ENCODE measurements at regions not wholly inside any gene's neighbourhood (a gene's known extent, or its start where the extent isn't known, plus 50 kb on each side); places are given as distances from the start of the nearest gene placed in this dataset.

- H3K27ac ChIP-seq: no peak overlapping the region
- H3K9me3 ChIP-seq: no peaks in the 10 kb centered on the region
- no peak for DNase-seq
- no peak overlapping the region for H3K4me3 ChIP-seq
- H3K36me3 ChIP-seq: no peaks in the 10 kb centered on the region
- intact Hi-C loops (cut with DNase I): no loop called here
- TF ChIP-seq CTCF (IDR thresholded peaks at IDR 0.05): no peak
- TF ChIP-seq POLR2A (IDR thresholded peaks at IDR 0.05): no peak
- 85 to 88% methylated on average over 4 of the region's 4 CpGs for WGBS, 2 donors
- no peaks in the 10 kb centered on the region for H3K27me3 ChIP-seq
- no peaks in the 10 kb centered on the region for H3K4me1 ChIP-seq
These were observed 1037.3 kb downstream of the ROBO2 start for GRCh38 chr3:78077178-78077577.

GRCh38 chr3:78077842-78078241 lies 1037.9 kb downstream of the ROBO2 start:
- intact Hi-C loops (cut with DNase I): no loop called here
- WGBS, 2 donors: 79 to 82% methylated on average over 2 of the region's 2 CpGs

DNA sequence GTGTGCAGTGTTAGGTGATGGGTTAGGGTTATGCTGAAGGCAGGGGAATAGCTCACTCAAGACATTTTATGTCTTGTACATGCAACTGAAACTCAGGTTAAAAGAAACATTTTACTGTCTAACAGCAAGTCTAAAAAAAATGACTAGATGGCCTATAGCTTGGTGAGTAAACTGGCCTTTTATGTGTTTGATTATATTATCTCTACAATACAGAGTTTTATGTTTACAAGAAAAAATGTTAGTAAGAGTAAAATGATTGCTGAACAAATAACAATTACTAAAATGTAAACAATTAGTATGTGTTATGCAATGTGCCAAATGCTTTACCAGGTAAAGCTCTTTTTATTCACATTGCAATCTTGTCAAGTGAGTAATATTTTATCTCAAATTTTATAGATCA lies 1039.6 kb downstream of the ROBO2 start:
- Histone ChIP-seq H3K36me3 (no peaks in the 10 kb centered on the region), H3K4me1 (no peaks in the 10 kb centered on the region), H3K27me3 (no peaks in the 10 kb centered on the region), H3K4me3 (no peak overlapping the region), H3K27ac (no peak overlapping the region), H3K9me3 (no peaks in the 10 kb centered on the region)
- no peak for TF ChIP-seq POLR2A (IDR thresholded peaks at IDR 0.05)
- no peak for TF ChIP-seq CTCF (IDR thresholded peaks at IDR 0.05)
- DNase-seq: no peak
- intact Hi-C loops (cut with DNase I): no loop called here

More at GRCh38 chr3:78077842-78078241, 1037.9 kb downstream of the ROBO2 start:
- no peak overlapping the region for H3K4me3 ChIP-seq
- TF ChIP-seq POLR2A (IDR thresholded peaks at IDR 0.05): no peak
- no peak for TF ChIP-seq CTCF (IDR thresholded peaks at IDR 0.05)
- H3K27me3 ChIP-seq: no peaks in the 10 kb centered on the region
- DNase-seq: no peak
- H3K27ac ChIP-seq: no peak overlapping the region
- H3K9me3 ChIP-seq: no peaks in the 10 kb centered on the region
- H3K36me3 ChIP-seq: no peaks in the 10 kb centered on the region
- H3K4me1 ChIP-seq: no peaks in the 10 kb centered on the region

DNA sequence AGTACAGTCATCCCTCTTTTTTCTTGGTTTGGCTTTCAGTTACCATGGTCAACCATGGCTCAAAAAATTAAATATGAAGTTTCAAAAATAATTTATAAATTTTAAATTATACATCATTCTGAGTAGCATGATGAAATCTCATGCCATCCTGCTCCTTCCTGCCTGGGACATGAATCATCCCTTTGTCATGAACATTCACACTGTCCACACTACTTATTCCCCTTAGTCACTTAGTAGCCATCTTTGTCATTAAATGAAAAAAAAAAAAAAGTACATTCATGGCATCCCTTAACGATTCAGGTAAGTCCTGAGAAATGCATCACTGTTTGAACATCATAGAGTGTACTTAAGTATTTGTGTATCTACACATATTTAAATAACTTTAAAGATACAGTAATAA lies 1046.3 kb downstream of the ROBO2 start:
- intact Hi-C loops (cut with DNase I): no loop called here
- Histone ChIP-seq H3K36me3 (no peaks in the 10 kb centered on the region), H3K4me1 (no peaks in the 10 kb centered on the region), H3K27ac (no peak overlapping the region), H3K9me3 (no peaks in the 10 kb centered on the region), H3K27me3 (no peaks in the 10 kb centered on the region), H3K4me3 (no peak overlapping the region)
- TF ChIP-seq CTCF (IDR thresholded peaks at IDR 0.05): no peak
- no peak for TF ChIP-seq POLR2A (IDR thresholded peaks at IDR 0.05)
- 59 to 68% methylated on average over 1 of the region's 1 CpG for WGBS, 2 donors
- no peak for DNase-seq

DNA sequence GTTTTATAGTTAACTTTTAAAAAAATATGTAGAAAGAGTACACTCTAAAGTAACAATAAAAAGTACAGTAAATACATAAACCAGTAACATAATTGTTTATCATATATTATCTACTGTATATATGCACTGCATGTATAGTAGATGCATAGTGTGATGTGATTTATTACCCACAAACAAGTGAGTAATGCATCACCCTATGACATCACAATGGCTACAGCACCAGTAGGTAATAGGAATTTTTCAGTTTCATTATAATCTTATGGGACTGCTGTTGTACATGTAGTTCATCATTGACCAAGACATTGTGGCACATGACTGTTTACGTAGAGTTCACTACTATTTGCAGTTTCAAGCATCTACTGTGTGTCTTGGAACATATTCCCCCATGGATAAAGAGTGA lies 1047.2 kb downstream of the ROBO2 start:
- intact Hi-C loops (cut with DNase I): no loop called here
- 87 to 100% methylated on average over 1 of the region's 1 CpG for WGBS, 2 donors
- Histone ChIP-seq H3K4me1 (no peaks in the 10 kb centered on the region), H3K4me3 (no peak overlapping the region), H3K27ac (no peak overlapping the region), H3K27me3 (no peaks in the 10 kb centered on the region), H3K36me3 (no peaks in the 10 kb centered on the region), H3K9me3 (no peaks in the 10 kb centered on the region)
- TF ChIP-seq CTCF (IDR thresholded peaks at IDR 0.05): no peak
- no peak for TF ChIP-seq POLR2A (IDR thresholded peaks at IDR 0.05)
- DNase-seq: no peak

Measured in esophagus squamous epithelium (tissue), 5 donors.